ENCODE measurements at regions not wholly inside any gene's neighbourhood (a gene's known extent, or its start where the extent isn't known, plus 50 kb on each side); places are given as distances from the start of the nearest gene placed in this dataset.
"Not testable (repeated sequence)": the region's sequence is repeated elsewhere in the genome, so short reads cannot be mapped to it uniquely, and the experiment has no call there.

- no peak for FAIRE-seq
These were observed 114.7 kb upstream of the MAN2A1 start for GRCh38 chr5:109574985-109575384.

DNA sequence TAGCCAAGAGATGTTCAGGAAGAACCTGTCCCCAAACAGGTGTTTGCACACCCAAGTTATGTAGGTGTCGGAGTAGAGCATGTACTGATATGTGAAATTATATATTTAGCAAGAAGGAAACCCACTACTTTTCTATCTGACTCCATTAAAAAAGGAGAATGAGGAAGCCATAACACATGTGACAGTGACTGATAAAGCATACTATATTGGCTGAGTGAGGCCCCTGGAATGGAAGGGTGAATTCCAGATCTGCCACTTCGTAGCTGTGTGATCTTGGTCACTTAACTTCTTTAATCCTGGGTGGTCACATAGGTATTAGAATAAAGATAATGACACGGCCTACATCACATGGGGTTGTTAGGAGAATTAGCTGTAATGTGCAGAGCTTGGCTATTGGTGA is 116.0 kb upstream of the MAN2A1 start:
- FAIRE-seq: no peak

- no peak for FAIRE-seq
These were observed 116.5 kb upstream of the MAN2A1 start for GRCh38 chr5:109573256-109573655.

GRCh38 chr5:109571785-109572184 is 117.9 kb upstream of the MAN2A1 start:
- FAIRE-seq: no peak

- FAIRE-seq: no peak
These were observed 119.3 kb upstream of the MAN2A1 start for GRCh38 chr5:109570362-109570874.

GRCh38 chr5:109567374-109568044 is 122.2 kb upstream of the MAN2A1 start:
- FAIRE-seq: no peak

- no peak for FAIRE-seq
These were observed 123.4 kb upstream of the MAN2A1 start for GRCh38 chr5:109566361-109566760.

- FAIRE-seq: no peak
These were observed 126.0 kb upstream of the MAN2A1 start for GRCh38 chr5:109563739-109564138.

GRCh38 chr5:109563189-109563588 is 126.5 kb upstream of the MAN2A1 start:
- FAIRE-seq: no peak

GRCh38 chr5:109562441-109562840 is 127.3 kb upstream of the MAN2A1 start:
- FAIRE-seq: no peak

- no peak for FAIRE-seq
These were observed 128.3 kb upstream of the MAN2A1 start for GRCh38 chr5:109561447-109561846.

DNA sequence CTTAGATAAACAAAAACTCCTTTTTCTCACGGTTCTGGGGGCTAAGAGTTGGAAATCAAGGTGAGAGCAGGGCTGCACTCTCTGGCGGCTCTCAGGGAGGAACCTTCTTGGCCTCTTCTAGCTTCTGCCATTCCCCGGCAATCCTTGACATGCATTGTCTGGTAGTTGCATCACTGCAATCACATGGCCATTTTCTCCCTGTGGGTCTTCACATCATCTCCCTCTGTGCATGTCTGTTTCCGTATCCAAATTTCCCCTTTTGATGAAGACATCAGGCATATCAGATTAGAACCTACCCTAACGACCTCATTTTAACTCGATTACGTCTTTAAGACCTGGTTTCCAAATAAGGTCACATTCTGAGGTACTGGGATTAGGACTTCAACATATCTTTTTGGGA is 129.2 kb upstream of the MAN2A1 start:
- no peak for FAIRE-seq

- no peak for FAIRE-seq
These were observed 130.8 kb upstream of the MAN2A1 start for GRCh38 chr5:109558952-109559351.

DNA sequence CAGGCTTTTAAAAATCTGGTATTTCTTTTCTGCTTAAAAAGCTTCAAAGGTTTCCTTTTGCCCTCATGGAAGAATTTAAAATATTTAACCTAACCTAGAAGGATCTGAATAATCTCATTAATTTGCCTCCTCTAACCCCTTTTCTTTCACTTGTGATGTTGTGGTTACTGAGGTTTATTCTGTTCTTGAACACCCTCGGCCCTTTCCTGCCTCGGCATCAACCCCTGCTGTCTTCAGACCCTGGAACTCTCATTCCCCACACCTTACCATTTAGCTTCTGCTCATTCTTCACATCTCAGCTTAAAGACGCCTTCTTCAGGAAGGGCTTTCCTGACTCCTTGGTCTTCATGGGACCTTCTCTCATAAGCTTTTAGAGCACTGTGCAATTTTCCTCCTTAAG is 131.4 kb upstream of the MAN2A1 start:
- FAIRE-seq: no peak

DNA sequence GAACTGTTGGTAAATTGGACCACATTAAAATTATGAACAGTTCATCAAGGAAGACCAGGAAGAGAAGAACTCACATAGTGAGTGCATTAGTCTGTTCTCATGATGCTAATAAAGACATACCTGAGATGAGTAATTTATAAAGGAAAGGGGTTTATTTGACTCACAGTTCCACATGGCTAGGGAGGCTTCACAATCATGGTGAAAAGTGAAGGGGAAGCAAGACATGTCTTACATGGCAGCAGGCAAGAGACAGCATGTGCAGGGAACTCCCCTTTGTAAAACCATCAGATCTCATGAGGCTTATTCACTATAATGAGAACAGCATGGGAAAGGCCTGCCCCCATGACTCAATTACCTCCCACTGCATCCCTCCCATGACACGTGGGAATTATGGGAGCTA is 135.9 kb upstream of the MAN2A1 start:
- FAIRE-seq: no peak

DNA sequence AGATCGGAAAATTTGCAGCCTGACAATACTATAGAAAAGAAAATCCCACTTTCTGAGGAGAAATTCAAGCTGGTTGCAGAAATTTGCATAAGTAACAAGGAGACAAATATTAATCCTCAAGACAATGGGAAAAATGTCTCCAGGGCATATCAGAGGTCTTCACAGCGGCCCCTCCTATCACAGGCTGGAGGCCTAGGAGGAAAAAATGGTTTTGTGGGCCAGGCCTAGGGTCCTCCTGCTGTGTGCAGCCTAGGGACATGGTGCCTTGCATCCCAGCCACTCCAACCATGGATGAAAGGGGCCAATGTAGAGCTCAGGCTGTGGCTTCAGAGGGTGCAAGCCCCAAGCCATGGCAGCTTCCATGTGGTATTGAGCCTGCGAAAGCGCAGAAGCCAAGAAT is 138.5 kb upstream of the MAN2A1 start:
- FAIRE-seq: not testable (repeated sequence)

DNA sequence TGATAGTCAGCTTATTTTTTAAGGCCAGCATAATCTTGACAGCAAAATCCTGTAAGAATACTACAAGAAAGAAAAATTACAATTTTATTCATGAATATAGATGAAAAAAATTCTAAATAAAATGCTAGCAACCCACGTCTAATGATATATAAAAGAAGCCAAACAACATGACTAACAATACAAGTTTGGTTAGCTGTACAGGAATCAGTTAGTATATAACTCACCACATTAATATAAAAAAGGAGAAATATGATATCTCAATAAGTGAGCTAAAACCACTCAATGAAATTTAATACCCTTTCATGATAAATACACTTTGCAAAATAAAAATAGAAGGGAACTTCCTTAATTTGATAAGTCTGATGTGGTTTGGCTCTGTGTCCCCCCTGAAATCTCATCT is 139.7 kb upstream of the MAN2A1 start:
- FAIRE-seq: no peak

DNA sequence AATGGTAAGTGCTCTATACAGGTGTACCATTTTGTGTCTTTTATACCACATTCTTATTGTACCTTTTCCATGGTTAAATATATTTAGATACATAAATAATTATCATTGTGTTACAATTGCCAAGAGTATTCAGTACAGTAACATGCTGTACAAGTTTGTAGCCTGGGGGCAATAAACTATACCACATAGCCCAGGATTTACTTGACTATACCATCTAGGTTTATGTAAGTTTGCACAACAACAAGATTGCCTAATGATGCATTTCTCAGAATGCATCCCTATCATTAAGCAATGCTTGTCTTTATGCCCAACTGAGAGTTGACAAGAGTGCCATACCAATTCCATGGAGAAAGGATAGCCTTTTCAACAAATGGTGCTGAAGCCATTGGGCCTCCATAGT is 136.7 kb upstream of the PJA2 start:
- FAIRE-seq: no peak

- FAIRE-seq: not testable (repeated sequence)
These were observed 135.1 kb upstream of the PJA2 start for GRCh38 chr5:109544873-109545272.

DNA sequence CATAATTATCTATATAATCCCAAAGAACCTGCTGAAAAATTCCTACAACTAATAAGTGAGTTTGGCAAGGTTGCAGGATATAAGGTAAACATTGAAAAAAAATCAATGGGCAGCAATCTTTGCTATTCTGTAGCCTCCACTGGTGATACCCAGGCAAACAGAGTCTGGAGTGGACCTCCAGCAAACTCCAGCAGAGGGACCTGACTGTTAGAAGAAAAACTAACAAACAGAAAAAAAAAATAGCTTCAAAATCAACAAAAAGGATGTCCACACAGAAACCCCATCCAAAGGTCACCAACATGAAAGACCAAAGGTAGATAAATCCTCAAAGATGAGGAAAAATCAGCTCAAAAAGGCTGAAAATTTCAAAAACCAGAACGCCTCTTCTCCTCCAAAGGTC is 128.9 kb upstream of the PJA2 start:
- FAIRE-seq: not testable (repeated sequence)

GRCh38 chr5:109535090-109535489 is 125.3 kb upstream of the PJA2 start:
- FAIRE-seq: not testable (repeated sequence)

DNA sequence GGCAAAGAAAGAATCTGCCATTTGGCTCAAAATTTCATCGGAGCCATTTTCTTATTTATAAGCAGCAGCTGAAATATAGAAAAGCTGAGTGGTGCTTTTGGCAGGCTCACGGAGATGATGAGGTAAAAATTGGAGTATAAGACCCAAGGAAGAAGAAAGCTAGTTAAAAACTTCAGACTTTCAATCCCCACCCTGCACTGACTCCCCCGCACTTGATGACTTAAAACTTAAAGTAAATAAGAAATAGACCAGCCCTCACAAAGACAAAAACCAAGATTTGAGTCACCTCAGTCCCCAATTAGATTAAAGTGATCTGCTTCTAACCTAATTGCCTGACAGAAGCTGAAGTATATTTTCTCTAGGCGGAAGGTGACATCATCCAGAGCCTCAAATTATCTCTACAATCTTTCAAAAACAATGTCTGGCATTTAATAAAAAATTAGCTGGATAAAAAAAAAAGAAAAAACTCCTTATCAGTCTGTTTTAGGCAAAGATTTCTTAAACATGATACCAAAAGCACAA is 124.0 kb upstream of the PJA2 start:
- FAIRE-seq: no peak

GRCh38 chr5:109532773-109533364 is 123.1 kb upstream of the PJA2 start:
- FAIRE-seq: no peak

DNA sequence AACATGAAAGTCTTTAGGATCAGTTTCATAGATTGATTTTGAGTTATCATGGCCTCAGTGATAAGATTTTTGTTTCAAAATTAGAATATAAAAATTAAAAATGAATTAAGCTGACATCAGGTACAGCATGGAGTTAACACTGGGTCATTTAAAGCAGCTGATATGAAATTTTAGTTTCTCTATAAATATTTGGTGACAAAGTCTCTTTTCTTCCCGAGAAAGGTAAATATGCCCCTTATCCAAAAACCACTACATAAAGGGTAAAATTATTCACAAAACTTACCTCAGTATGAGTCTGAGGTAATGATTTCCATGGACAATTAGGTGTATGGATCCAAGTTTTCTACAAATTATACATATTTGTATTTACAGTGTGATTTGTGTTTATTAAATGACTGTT is 121.5 kb upstream of the PJA2 start:
- FAIRE-seq: no peak

DNA sequence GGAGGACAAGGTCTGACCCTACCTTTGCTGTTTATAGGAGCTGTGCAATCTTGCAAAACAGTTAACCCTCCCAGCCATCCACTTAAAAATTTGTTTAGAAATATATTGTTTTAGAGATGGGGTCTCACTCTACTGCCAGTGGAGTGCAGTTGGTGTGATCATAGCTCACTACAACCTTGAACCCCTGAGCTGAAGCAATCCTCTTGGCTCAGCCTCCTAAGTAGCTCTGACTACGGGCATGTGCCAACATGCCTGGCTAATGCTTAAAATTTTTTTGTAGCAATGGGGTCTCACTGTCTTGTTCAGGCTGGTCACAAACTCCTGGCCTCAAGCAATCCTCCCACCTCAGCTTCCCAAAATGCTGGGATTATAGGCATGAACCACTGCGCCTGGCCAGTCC is 120.2 kb upstream of the PJA2 start:
- FAIRE-seq: no peak

Measured in TTC549 (cell line).